H1 (cell line): ENCODE measurements at regions not wholly inside any gene's neighbourhood (a gene's known extent, or its start where the extent isn't known, plus 50 kb on each side); places are given as distances from the start of the nearest gene placed in this dataset.
A peak's percentile ranks its signal among the peaks of the same experiment; 100 is the strongest.

ENCODE experiments used
- CTCF ChIA-PET: fragments of 300-600 bp; sonication (Branson Sonifier 250); formaldehyde crosslinking; loops from one replicate; lab custom pipeline; 2021; ENCODE audit not compliant: partially characterized antibody; lab: Charles Lee
- POLR2A ChIA-PET: fragments of 300-600 bp; sonication (Branson Sonifier 250); formaldehyde crosslinking; loops from one replicate; lab custom pipeline; 2021; ENCODE audit warnings: inconsistent platforms; ENCODE audit not compliant: partially characterized antibody; lab: Charles Lee
- DNase-seq, 2 experiments: peaks; one replicate each; pipeline versions ENCODE4 v3.0.0 to v3.0.0-alpha.2; 2010 to 2022; ENCODE audit warnings: low spot score in 2 of 2, low read depth in 1 of 2, mixed read lengths in 1 of 2
- FAIRE-seq: peaks from 2 replicates; lab custom pipeline; 2011; peaks lifted over from hg19 to GRCh38; lab: Jason Lieb, UNC
- H2AFZ ChIP-seq: 2 replicates; pipeline ENCODE4 v1.8.1; 2012; ENCODE audit warnings: low read length, inconsistent platforms
- H2AK5ac ChIP-seq: 2 replicates; pipeline ENCODE4 v1.6.1; 2013; ENCODE audit warnings: low read depth, low read length
- H2BK120ac ChIP-seq: replicated peaks from 2 replicates; pipeline ENCODE3; 2013; ENCODE audit warnings: low read depth, low read length, inconsistent platforms
- H2BK12ac ChIP-seq: 2 replicates; pipeline ENCODE4 v1.6.1; 2013; ENCODE audit warnings: low read depth, low read length
- H2BK15ac ChIP-seq: 2 replicates; pipeline ENCODE4 v1.6.1; 2013; ENCODE audit warnings: low read length
- H2BK20ac ChIP-seq: 2 replicates; pipeline ENCODE4 v1.6.1; 2013; ENCODE audit warnings: low read length
- H2BK5ac ChIP-seq: 2 replicates; pipeline ENCODE4 v1.6.1; 2013; ENCODE audit warnings: low read depth, low read length
- H3K14ac ChIP-seq: 2 replicates; pipeline ENCODE4 v1.6.1; 2013; ENCODE audit warnings: inconsistent platforms; ENCODE audit not compliant: insufficient read length
- H3K18ac ChIP-seq: 2 replicates; pipeline ENCODE4 v1.6.1; 2013; ENCODE audit warnings: low read length; ENCODE audit errors: extremely low read depth
- H3K23ac ChIP-seq: 2 replicates; pipeline ENCODE4 v1.6.1; 2013; ENCODE audit warnings: inconsistent platforms; ENCODE audit not compliant: insufficient read length
- H3K23me2 ChIP-seq: 2 replicates; pipeline ENCODE4 v1.6.1; 2013; ENCODE audit warnings: low read depth, low read length
- H3K27ac ChIP-seq: 2 replicates; pipeline ENCODE4 v1.6.1; 2011; ENCODE audit warnings: low read depth, low read length, inconsistent platforms
- H3K27me3 ChIP-seq, 4 experiments: replicated peaks in 1 of 4; 1 replicate in 1 of 4; 2 replicates in 3 of 4; pipeline versions ENCODE4 v1.6.1 to v1.8.1; 2011 to 2013; ENCODE audit warnings: low read length in 3 of 4, mild to moderate bottlenecking in 3 of 4, inconsistent platforms in 2 of 4, mixed read lengths in 2 of 4, moderate library complexity in 1 of 4; ENCODE audit not compliant: control insufficient read depth in 3 of 4, insufficient read depth in 3 of 4; ENCODE audit errors: extremely low read depth in 1 of 4
- H3K36me3 ChIP-seq, 4 experiments: 2 replicates each; pipeline versions ENCODE4 v1.6.1 to v1.8.1; 2011 to 2013; ENCODE audit warnings: mild to moderate bottlenecking in 4 of 4, low read length in 3 of 4, moderate library complexity in 2 of 4, control low read depth in 1 of 4, inconsistent platforms in 1 of 4; ENCODE audit not compliant: insufficient read depth in 4 of 4, control insufficient read depth in 2 of 4
- H3K4ac ChIP-seq: replicated peaks from 2 replicates; pipeline ENCODE3; 2013; ENCODE audit warnings: low read length, low read depth, mixed read lengths, inconsistent platforms; ENCODE audit not compliant: insufficient read length
- H3K4me1 ChIP-seq, 4 experiments: replicated peaks in 1 of 4; 1 replicate in 1 of 4; 2 replicates in 3 of 4; pipeline versions ENCODE4 v1.6.1 to v1.8.1; 2011 to 2013; ENCODE audit warnings: low read length in 3 of 4, inconsistent platforms in 2 of 4, mixed read lengths in 1 of 4; ENCODE audit not compliant: insufficient read depth in 4 of 4, control insufficient read depth in 3 of 4
- H3K4me2 ChIP-seq, 2 experiments: 2 replicates each; pipeline versions ENCODE4 v1.6.1 to v1.8.1; 2011 to 2013; ENCODE audit warnings: low read depth in 2 of 2, low read length in 2 of 2, control low read depth in 1 of 2, inconsistent platforms in 1 of 2, mild to moderate bottlenecking in 1 of 2; ENCODE audit not compliant: insufficient read depth in 1 of 2
- H3K4me3 ChIP-seq, 4 experiments: fragments of 200-600, 300-600 bp in 1 of 4; sonication (generic), shearing (Covaris generic), sonication (Bioruptor Twin) in 1 of 4; 2 replicates each; pipeline versions ENCODE4 v1.5.1 to v1.8.1; 2011 to 2016; ENCODE audit warnings: low read length in 4 of 4, low read depth in 3 of 4, control low read depth in 2 of 4, inconsistent platforms in 2 of 4, mild to moderate bottlenecking in 2 of 4, mixed read lengths in 1 of 4, moderate library complexity in 1 of 4; ENCODE audit not compliant: insufficient read depth in 2 of 4; ENCODE audit errors: extremely low read depth in 1 of 4
- H3K56ac ChIP-seq: replicated peaks from 2 replicates; pipeline ENCODE3; 2013; ENCODE audit warnings: low read depth, mild to moderate bottlenecking, mixed read lengths, low read length, inconsistent platforms; ENCODE audit not compliant: insufficient read length
- H3K79me1 ChIP-seq: 2 replicates; pipeline ENCODE4 v1.6.1; 2013; ENCODE audit warnings: low read depth, low read length, control low read depth
- H3K79me2 ChIP-seq, 2 experiments: 2 replicates each; pipeline versions ENCODE4 v1.6.1 to v1.8.1; 2012 to 2013; ENCODE audit warnings: low read length in 2 of 2, mild to moderate bottlenecking in 2 of 2, inconsistent platforms in 1 of 2; ENCODE audit not compliant: insufficient read depth in 2 of 2, control insufficient read depth in 1 of 2
- H3K9ac ChIP-seq, 4 experiments: replicated peaks in 1 of 4; 1 replicate in 1 of 4; 2 replicates in 3 of 4; pipeline versions ENCODE4 v1.6.1 to v1.8.1; 2011 to 2013; ENCODE audit warnings: low read depth in 3 of 4, low read length in 3 of 4, control low read depth in 2 of 4, mild to moderate bottlenecking in 2 of 4, moderate library complexity in 2 of 4, inconsistent platforms in 1 of 4; ENCODE audit errors: extremely low read depth in 1 of 4
- H3K9me3 ChIP-seq, 2 experiments: 2 replicates each; pipeline versions ENCODE4 v1.6.1 to v1.8.1; 2012 to 2013; ENCODE audit warnings: mild to moderate bottlenecking in 2 of 2, moderate library complexity in 2 of 2, control low read depth in 1 of 2, inconsistent platforms in 1 of 2, low read depth in 1 of 2, low read length in 1 of 2, mixed read lengths in 1 of 2; ENCODE audit not compliant: insufficient read depth in 2 of 2
- H4K20me1 ChIP-seq, 2 experiments: replicated peaks in 1 of 2; 2 replicates each; pipeline versions ENCODE3 to v1.8.1; 2011 to 2013; ENCODE audit warnings: inconsistent platforms in 2 of 2, low read length in 2 of 2, mild to moderate bottlenecking in 1 of 2; ENCODE audit not compliant: insufficient read depth in 2 of 2, control insufficient read depth in 1 of 2
- H4K5ac ChIP-seq: 2 replicates; pipeline ENCODE4 v1.6.1; 2013; ENCODE audit warnings: low read length, low read depth, mixed read lengths, inconsistent platforms; ENCODE audit not compliant: insufficient read length
- H4K8ac ChIP-seq: 2 replicates; pipeline ENCODE4 v1.8.0; 2013; ENCODE audit warnings: mild to moderate bottlenecking, moderate library complexity, low read length, inconsistent platforms; ENCODE audit not compliant: insufficient read depth; ENCODE audit errors: extremely low read depth
- H4K91ac ChIP-seq: replicated peaks from 2 replicates; pipeline ENCODE3; 2013; ENCODE audit warnings: low read length, mixed read lengths, inconsistent platforms; ENCODE audit not compliant: insufficient read length
- EZH2 ChIP-seq: fragments of 200-600 bp; sonication (generic); IDR thresholded peaks from 2 replicates; pipeline ENCODE4 v1.7.1; 2012; ENCODE audit warnings: low read depth, mild to moderate bottlenecking, moderate library complexity, low read length, inconsistent platforms; ENCODE audit not compliant: severe bottlenecking
- KDM5A ChIP-seq: fragments of 200-600 bp; IDR thresholded peaks from 2 replicates; pipeline ENCODE4 v1.7.1; 2012; ENCODE audit warnings: mild to moderate bottlenecking, low read length, inconsistent platforms, mixed read lengths
- POU5F1 ChIP-seq: IDR thresholded peaks from 2 replicates; pipeline ENCODE4 v1.6.1; 2011; ENCODE audit warnings: low read depth, mild to moderate bottlenecking, low read length, moderate library complexity
- SAP30 ChIP-seq: fragments of 300-600 bp; sonication (generic); IDR thresholded peaks from 2 replicates; pipeline ENCODE4 v1.7.1; 2012; ENCODE audit warnings: low read length, moderate library complexity, mild to moderate bottlenecking, inconsistent platforms; ENCODE audit not compliant: insufficient read depth, insufficient replicate concordance
- SP2 ChIP-seq: IDR thresholded peaks from 2 replicates; pipeline ENCODE4 v1.6.1; 2012; ENCODE audit warnings: mild to moderate bottlenecking, low read length, inconsistent platforms
- SUZ12 ChIP-seq: fragments of 200-600 bp; sonication (generic); IDR thresholded peaks from 2 replicates; pipeline ENCODE4 v1.6.1; 2012; ENCODE audit warnings: mild to moderate bottlenecking, inconsistent platforms, low read length, moderate library complexity, mixed read lengths
- ZNF274 ChIP-seq: IDR thresholded peaks from 2 replicates; pipeline ENCODE4 v1.7.0; 2012; ENCODE audit warnings: low read length, borderline replicate concordance; ENCODE audit errors: extremely low read depth
- WGBS, 2 experiments: shearing (Covaris generic) in 1 of 2; methylation state at CpG; one replicate each; pipeline versions ENCODE4 v1.1.6 to v1.1.7; 2013 to 2015; ENCODE audit warnings: low lambda C conversion rate in 2 of 2, mixed read lengths in 2 of 2, inconsistent platforms in 1 of 2, low coverage in 1 of 2, missing lambda C conversion rate in 1 of 2; ENCODE audit not compliant: insufficient replicate concordance in 2 of 2, insufficient coverage in 1 of 2, insufficient read length in 1 of 2; ENCODE audit errors: extremely low coverage in 1 of 2, missing lambda C conversion rate in 1 of 2; 5-methylcytosine and 5-hydroxymethylcytosine counted together

DNA sequence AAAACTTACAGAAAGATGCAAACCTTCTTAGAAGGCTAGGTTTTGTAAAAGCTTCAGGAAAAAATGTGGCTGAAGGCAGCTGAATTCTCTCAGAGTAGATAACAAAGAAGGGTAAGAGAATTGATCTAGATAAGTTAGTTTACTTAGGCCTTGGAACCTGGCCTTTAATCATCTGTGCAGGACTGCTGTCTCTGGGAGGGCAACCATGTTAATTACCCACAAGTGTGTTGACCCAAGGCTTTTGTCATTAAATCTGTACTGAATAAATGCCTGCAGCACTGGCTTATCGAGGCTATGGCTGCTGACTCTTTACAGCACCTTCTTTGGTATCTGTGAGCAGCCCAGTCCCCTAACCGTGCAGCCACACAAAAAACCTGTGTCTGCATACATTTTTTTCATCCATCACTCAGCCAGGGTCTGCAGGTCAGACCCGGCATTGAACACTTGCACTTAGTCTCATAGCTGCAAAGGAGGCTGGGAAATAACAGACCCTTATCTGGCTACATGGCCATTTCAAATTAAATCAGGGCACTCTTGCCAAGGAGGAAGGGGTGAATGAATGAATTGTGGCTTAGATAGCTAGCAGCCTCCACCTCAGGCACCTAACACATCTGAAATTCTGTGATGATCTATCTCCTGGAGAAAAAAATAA is 86.4 kb upstream of the EPCAM start:
- WGBS, 2 experiments, result 89% methylated on average over 3 of the region's 3 CpGs; no CpG with 5 or more reads in 1 of the 2 experiments
- H3K18ac ChIP-seq, result no peak overlapping the region
- no peak for DNase-seq
- TF ChIP-seq SUZ12, result no peak
- TF ChIP-seq EZH2, result no peak
- no peak for TF ChIP-seq SP2
- no peak for TF ChIP-seq ZNF274
- TF ChIP-seq POU5F1, result no peak
- TF ChIP-seq KDM5A, result no peak
- TF ChIP-seq SAP30, result no peak
- H2BK20ac ChIP-seq, result no peak overlapping the region
- no peak overlapping the region for H3K4me2 ChIP-seq
- no peak overlapping the region for H2BK120ac ChIP-seq
- no peaks in the 10 kb centered on the region; a peak in 1 of 8 replicates for H3K36me3 ChIP-seq
- H4K91ac ChIP-seq, result no peak overlapping the region
- H3K27ac ChIP-seq, result no peak overlapping the region
- H4K20me1 ChIP-seq, result no peaks in the 10 kb centered on the region
- no peaks in the 10 kb centered on the region for H3K23me2 ChIP-seq
- POLR2A ChIA-PET, result interaction anchor here (0.8 kb wide), 1 partner anchor 22 kb away, joined by 3 read pairs; no protein-coding TSS in a partner anchor
- no peak overlapping the region for H3K56ac ChIP-seq
- no peak overlapping the region for H3K4me3 ChIP-seq
- H2AFZ ChIP-seq, result no peak overlapping the region
- no peak overlapping the region for H2BK5ac ChIP-seq
- peak overlapping the region; percentile 21; the same call in 1 of the 2 replicates for H2BK12ac ChIP-seq
- H3K23ac ChIP-seq, result no peak overlapping the region
- no peak overlapping the region for H3K14ac ChIP-seq
- no peak overlapping the region for H3K9ac ChIP-seq
- FAIRE-seq, result no peak
- H3K4ac ChIP-seq, result no peak overlapping the region
- no peaks in the 10 kb centered on the region for H3K79me1 ChIP-seq
- H3K27me3 ChIP-seq, result no peaks in the 10 kb centered on the region
- CTCF ChIA-PET, result interaction anchor here (0.8 to 2.2 kb wide), 10 partner anchors 9 to 194 kb away, joined by 3 to 7 read pairs (median 4); no protein-coding TSS in a partner anchor
- H2BK15ac ChIP-seq, result no peak overlapping the region
- no peak overlapping the region for H2AK5ac ChIP-seq
- H4K5ac ChIP-seq, result no peak overlapping the region
- no peaks in the 10 kb centered on the region for H3K79me2 ChIP-seq
- H3K9me3 ChIP-seq, result peaks cover 0 to 6% of the 10 kb centered on the region in 2 experiments; a peak in 2 of 4 replicates
- no peaks in the 10 kb centered on the region for H3K4me1 ChIP-seq
- no peak overlapping the region for H4K8ac ChIP-seq
